ENCODE measurements at regions not wholly inside any gene's neighbourhood (a gene's known extent, or its start where the extent isn't known, plus 50 kb on each side); places are given as distances from the start of the nearest gene placed in this dataset.

DNA sequence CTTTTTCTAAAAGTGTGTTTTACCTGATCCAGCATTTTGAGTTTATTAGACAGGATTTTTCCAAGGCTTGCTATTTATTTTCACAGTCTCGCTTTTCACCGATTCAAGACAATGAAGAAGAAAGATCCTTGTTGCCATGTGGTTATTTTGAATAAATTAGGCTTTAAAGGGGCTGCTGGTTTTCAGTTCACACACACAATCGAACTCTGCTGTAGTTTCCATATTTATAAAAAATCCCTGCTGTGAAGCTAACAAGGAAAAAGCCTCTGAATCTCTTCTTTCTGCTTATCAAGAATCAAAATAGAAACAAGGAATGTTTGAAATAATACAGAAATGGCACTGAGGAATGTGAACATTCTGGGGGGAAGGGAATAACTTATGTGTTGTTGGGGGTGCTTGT lies 102.5 kb upstream of the KAZN start:
- no peak for TF ChIP-seq CTCF (conservative IDR thresholded peaks at IDR 0.05; ENCODE audit: low read depth, low read length)
- no peak for TF ChIP-seq EZH2 (IDR thresholded peaks at IDR 0.05; ENCODE audit: low read length, unreplicated experiment)
